ENCODE measurements at regions not wholly inside any gene's neighbourhood (a gene's known extent, or its start where the extent isn't known, plus 50 kb on each side); places are given as distances from the start of the nearest gene placed in this dataset.
"Not testable (repeated sequence)": the region's sequence is repeated elsewhere in the genome, so short reads cannot be mapped to it uniquely, and the experiment has no call there.

DNA sequence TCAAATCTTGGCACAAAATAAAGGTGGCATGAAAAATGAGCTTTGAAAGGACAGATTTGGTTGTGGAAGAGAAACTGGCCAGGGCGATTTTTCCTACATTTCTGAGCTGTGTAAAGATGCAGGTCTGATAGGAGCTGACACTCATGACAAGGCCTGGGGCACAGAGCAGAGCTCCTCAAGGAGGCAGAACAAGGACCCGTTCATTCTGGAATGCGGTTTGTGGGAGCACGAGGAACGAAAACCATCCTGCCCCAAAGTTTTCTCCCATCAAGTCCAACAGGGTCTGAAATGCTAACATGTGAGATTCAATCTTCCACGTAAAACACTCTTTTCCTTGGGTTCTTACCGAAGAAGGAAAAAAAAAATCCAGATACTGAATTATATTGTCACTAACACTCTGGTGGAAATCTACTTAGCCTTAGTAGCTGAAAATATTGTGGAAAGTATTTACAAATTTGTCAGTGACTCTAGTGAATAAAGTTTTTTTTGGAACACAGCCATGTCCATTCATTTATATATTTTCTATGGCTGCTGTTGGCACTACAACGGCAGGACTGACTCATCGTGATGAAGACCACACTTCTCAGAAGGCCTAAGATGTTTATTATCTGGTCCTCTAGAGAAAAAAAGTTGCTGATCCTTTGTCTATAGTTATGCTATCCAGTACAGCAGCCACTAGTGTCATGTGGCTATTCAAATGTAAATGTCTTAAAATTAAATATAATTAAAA, 215.7 kb downstream of the BAMBI start:
- Mint-ChIP-seq H3K27ac (no peak overlapping the region), H3K27me3 (no peaks in the 10 kb centered on the region), H3K4me3 (ENCODE audit: low read depth) (no peak overlapping the region), H3K9me3 (ENCODE audit: low read depth) (peaks cover 10% of the 10 kb centered on the region), H3K4me1 (ENCODE audit: low read depth) (peaks cover 12% of the 10 kb centered on the region), H3K36me3 (ENCODE audit: insufficient read depth) (peaks cover 3% of the 10 kb centered on the region)
- no peak for DNase-seq (ENCODE audit: low spot score, unreplicated experiment)
- no peak for TF ChIP-seq CTCF (IDR thresholded peaks at IDR 0.05; ENCODE audit: unreplicated experiment)

DNA sequence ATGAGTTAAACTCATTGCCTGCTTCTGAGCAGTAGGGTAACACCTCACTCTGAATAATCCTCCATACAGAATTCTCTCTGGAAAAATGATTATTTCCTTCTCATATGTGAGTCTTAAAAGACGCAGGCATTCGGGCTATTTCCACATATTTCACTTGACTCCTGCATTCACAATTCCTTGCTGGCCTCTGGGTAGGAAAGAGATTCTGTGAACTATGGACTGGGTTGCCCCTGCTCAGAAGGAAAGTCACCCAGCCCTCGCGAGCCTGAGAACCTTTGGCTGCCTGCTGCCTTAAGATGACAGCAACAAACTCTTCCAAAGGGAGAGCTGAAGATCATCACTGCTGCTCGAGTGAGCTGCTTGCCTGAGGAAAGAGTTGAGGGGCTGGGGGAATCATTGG, 216.8 kb downstream of the BAMBI start:
- Mint-ChIP-seq H3K9me3 (ENCODE audit: low read depth) (peaks cover 10% of the 10 kb centered on the region), H3K27me3 (no peaks in the 10 kb centered on the region), H3K36me3 (ENCODE audit: insufficient read depth) (peaks cover 3% of the 10 kb centered on the region), H3K4me1 (ENCODE audit: low read depth) (peaks cover 12% of the 10 kb centered on the region), H3K4me3 (ENCODE audit: low read depth) (no peak overlapping the region), H3K27ac (no peak overlapping the region)
- TF ChIP-seq CTCF (IDR thresholded peaks at IDR 0.05; ENCODE audit: unreplicated experiment), result no peak
- no peak for DNase-seq (ENCODE audit: low spot score, unreplicated experiment)

- H3K27ac Mint-ChIP-seq; H3K4me3 Mint-ChIP-seq (ENCODE audit: low read depth); H3K36me3 Mint-ChIP-seq (ENCODE audit: insufficient read depth); H3K27me3 Mint-ChIP-seq; DNase-seq (ENCODE audit: low spot score, unreplicated experiment): not testable (repeated sequence)
- H3K4me1 Mint-ChIP-seq (ENCODE audit: low read depth), result peaks cover 12% of the 10 kb centered on the region
- peaks cover 12% of the 10 kb centered on the region for H3K9me3 Mint-ChIP-seq (ENCODE audit: low read depth)
Observed at GRCh38 chr10:28895671-28896070, 218.3 kb downstream of the BAMBI start.

DNA sequence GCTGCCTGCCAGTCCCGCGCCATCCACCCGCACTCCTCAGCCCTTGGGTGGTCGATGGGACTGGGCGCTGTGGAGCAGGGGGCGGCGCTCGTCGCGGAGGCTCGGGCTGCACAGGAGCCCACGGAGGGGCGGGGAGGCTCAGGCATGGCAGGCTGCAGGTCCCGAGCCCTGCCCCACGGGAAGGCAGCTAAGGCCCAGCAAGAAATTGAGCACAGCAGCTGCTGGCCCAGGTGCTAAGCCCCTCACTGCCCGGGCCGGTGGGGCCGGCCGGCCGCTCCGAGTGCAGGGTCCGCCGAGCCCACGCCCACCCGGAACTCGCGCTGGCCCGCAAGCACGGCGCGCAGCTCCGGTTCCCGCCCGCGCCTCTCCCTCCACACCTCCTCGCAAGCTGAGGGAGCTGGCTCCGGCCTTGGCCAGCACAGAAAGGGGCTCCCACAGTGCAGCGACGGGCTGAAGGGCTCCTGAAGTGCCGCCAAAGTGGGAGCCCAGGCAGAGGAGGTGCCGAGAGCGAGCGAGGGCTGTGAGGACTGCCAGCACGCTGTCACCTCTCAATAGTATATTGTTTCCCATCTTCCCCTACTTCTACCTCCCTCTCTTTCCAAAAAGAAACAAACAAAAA, 219.6 kb downstream of the BAMBI start:
- H3K4me3 Mint-ChIP-seq (ENCODE audit: low read depth); DNase-seq (ENCODE audit: low spot score, unreplicated experiment); H3K4me1 Mint-ChIP-seq (ENCODE audit: low read depth); H3K27me3 Mint-ChIP-seq; H3K27ac Mint-ChIP-seq; H3K36me3 Mint-ChIP-seq (ENCODE audit: insufficient read depth): not testable (repeated sequence)
- peaks cover 12% of the 10 kb centered on the region for H3K9me3 Mint-ChIP-seq (ENCODE audit: low read depth)

DNA sequence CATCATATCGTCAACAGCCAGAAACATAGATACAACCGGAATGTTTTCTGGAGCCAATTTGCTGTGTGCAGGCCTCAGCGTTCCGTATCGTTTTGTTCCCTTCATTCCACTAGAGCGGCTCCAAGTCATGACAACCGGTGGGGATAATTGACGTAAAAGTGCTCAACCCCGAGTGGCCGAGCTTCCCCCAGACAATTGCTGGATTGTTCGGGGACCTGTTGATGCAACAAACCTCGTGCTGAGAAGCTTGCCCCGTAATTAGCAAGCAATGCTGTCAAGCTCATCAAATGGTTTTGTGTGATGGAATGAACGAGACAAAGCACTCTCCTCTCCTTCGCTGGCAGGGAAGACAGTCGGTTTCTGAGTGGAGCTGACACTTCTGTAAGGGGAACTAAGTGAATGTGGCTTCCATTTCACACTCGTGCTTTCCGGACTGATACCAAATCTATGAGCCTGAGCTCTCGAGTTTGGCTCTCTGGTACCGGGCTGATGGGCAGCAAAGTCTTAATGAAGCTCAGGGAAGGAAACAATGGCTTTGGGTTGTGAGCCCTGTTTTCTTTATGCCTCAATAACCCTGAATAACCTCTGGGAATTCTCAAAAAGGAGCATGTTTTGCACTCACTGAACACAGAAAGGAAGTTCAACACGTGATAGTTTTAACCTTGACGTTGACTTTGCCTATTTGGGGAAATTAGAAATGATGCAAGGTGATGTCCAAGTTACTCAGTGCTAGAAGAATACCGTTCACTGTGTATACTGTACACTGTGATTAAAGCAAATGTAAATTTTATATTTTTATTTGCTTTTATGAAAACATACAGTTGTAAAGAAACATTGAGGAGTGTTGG, 220.5 kb downstream of the BAMBI start:
- peaks cover 6% of the 10 kb centered on the region for H3K4me1 Mint-ChIP-seq (ENCODE audit: low read depth)
- H3K27ac Mint-ChIP-seq, result no peak overlapping the region
- H3K36me3 Mint-ChIP-seq (ENCODE audit: insufficient read depth), result peaks cover 3% of the 10 kb centered on the region
- no peak for TF ChIP-seq CTCF (IDR thresholded peaks at IDR 0.05; ENCODE audit: unreplicated experiment)
- H3K27me3 Mint-ChIP-seq, result no peaks in the 10 kb centered on the region
- no peak overlapping the region for H3K4me3 Mint-ChIP-seq (ENCODE audit: low read depth)
- H3K9me3 Mint-ChIP-seq (ENCODE audit: low read depth), result peaks cover 12% of the 10 kb centered on the region
- DNase-seq (ENCODE audit: low spot score, unreplicated experiment), result no peak

GRCh38 chr10:28902215-28902614, 224.9 kb downstream of the BAMBI start:
- Mint-ChIP-seq H3K4me3 (ENCODE audit: low read depth) (no peak overlapping the region), H3K27me3 (no peaks in the 10 kb centered on the region), H3K9me3 (ENCODE audit: low read depth) (peaks cover 5% of the 10 kb centered on the region), H3K4me1 (ENCODE audit: low read depth) (peaks cover 17% of the 10 kb centered on the region), H3K36me3 (ENCODE audit: insufficient read depth) (peaks cover 2% of the 10 kb centered on the region), H3K27ac (no peak overlapping the region)
- DNase-seq (ENCODE audit: low spot score, unreplicated experiment), result no peak
- TF ChIP-seq CTCF (IDR thresholded peaks at IDR 0.05; ENCODE audit: unreplicated experiment), result no peak

All from progenitor cell of endocrine pancreas (in vitro differentiated cells).